H1 (cell line): ENCODE measurements at regions not wholly inside any gene's neighbourhood (a gene's known extent, or its start where the extent isn't known, plus 50 kb on each side); places are given as distances from the start of the nearest gene placed in this dataset.

Experiments used
- CTCF ChIA-PET: fragments of 300-600 bp; sonication (Branson Sonifier 250); formaldehyde crosslinking; loops from one replicate; lab custom pipeline; 2021; ENCODE audit not compliant: partially characterized antibody; lab: Charles Lee
- POLR2A ChIA-PET: fragments of 300-600 bp; sonication (Branson Sonifier 250); formaldehyde crosslinking; loops from one replicate; lab custom pipeline; 2021; ENCODE audit warnings: inconsistent platforms; ENCODE audit not compliant: partially characterized antibody; lab: Charles Lee
- DNase-seq, 2 experiments: peaks; one replicate each; pipeline versions ENCODE4 v3.0.0 to v3.0.0-alpha.2; 2010 to 2022; ENCODE audit warnings: low spot score in 2 of 2, low read depth in 1 of 2, mixed read lengths in 1 of 2
- FAIRE-seq: peaks from 2 replicates; lab custom pipeline; 2011; peaks lifted over from hg19 to GRCh38; lab: Jason Lieb, UNC
- H2AFZ ChIP-seq: 2 replicates; pipeline ENCODE4 v1.8.1; 2012; ENCODE audit warnings: low read length, inconsistent platforms
- H2AK5ac ChIP-seq: 2 replicates; pipeline ENCODE4 v1.6.1; 2013; ENCODE audit warnings: low read depth, low read length
- H2BK120ac ChIP-seq: replicated peaks from 2 replicates; pipeline ENCODE3; 2013; ENCODE audit warnings: low read depth, low read length, inconsistent platforms
- H2BK12ac ChIP-seq: 2 replicates; pipeline ENCODE4 v1.6.1; 2013; ENCODE audit warnings: low read depth, low read length
- H2BK15ac ChIP-seq: 2 replicates; pipeline ENCODE4 v1.6.1; 2013; ENCODE audit warnings: low read length
- H2BK20ac ChIP-seq: 2 replicates; pipeline ENCODE4 v1.6.1; 2013; ENCODE audit warnings: low read length
- H2BK5ac ChIP-seq: 2 replicates; pipeline ENCODE4 v1.6.1; 2013; ENCODE audit warnings: low read depth, low read length
- H3K14ac ChIP-seq: 2 replicates; pipeline ENCODE4 v1.6.1; 2013; ENCODE audit warnings: inconsistent platforms; ENCODE audit not compliant: insufficient read length
- H3K18ac ChIP-seq: 2 replicates; pipeline ENCODE4 v1.6.1; 2013; ENCODE audit warnings: low read length; ENCODE audit errors: extremely low read depth
- H3K23ac ChIP-seq: 2 replicates; pipeline ENCODE4 v1.6.1; 2013; ENCODE audit warnings: inconsistent platforms; ENCODE audit not compliant: insufficient read length
- H3K23me2 ChIP-seq: 2 replicates; pipeline ENCODE4 v1.6.1; 2013; ENCODE audit warnings: low read depth, low read length
- H3K27ac ChIP-seq: 2 replicates; pipeline ENCODE4 v1.6.1; 2011; ENCODE audit warnings: low read depth, low read length, inconsistent platforms
- H3K27me3 ChIP-seq, 4 experiments: replicated peaks in 1 of 4; 1 replicate in 1 of 4; 2 replicates in 3 of 4; pipeline versions ENCODE4 v1.6.1 to v1.8.1; 2011 to 2013; ENCODE audit warnings: low read length in 3 of 4, mild to moderate bottlenecking in 3 of 4, inconsistent platforms in 2 of 4, mixed read lengths in 2 of 4, moderate library complexity in 1 of 4; ENCODE audit not compliant: control insufficient read depth in 3 of 4, insufficient read depth in 3 of 4; ENCODE audit errors: extremely low read depth in 1 of 4
- H3K36me3 ChIP-seq, 4 experiments: 2 replicates each; pipeline versions ENCODE4 v1.6.1 to v1.8.1; 2011 to 2013; ENCODE audit warnings: mild to moderate bottlenecking in 4 of 4, low read length in 3 of 4, moderate library complexity in 2 of 4, control low read depth in 1 of 4, inconsistent platforms in 1 of 4; ENCODE audit not compliant: insufficient read depth in 4 of 4, control insufficient read depth in 2 of 4
- H3K4ac ChIP-seq: replicated peaks from 2 replicates; pipeline ENCODE3; 2013; ENCODE audit warnings: low read length, low read depth, mixed read lengths, inconsistent platforms; ENCODE audit not compliant: insufficient read length
- H3K4me1 ChIP-seq, 4 experiments: replicated peaks in 1 of 4; 1 replicate in 1 of 4; 2 replicates in 3 of 4; pipeline versions ENCODE4 v1.6.1 to v1.8.1; 2011 to 2013; ENCODE audit warnings: low read length in 3 of 4, inconsistent platforms in 2 of 4, mixed read lengths in 1 of 4; ENCODE audit not compliant: insufficient read depth in 4 of 4, control insufficient read depth in 3 of 4
- H3K4me2 ChIP-seq, 2 experiments: 2 replicates each; pipeline versions ENCODE4 v1.6.1 to v1.8.1; 2011 to 2013; ENCODE audit warnings: low read depth in 2 of 2, low read length in 2 of 2, control low read depth in 1 of 2, inconsistent platforms in 1 of 2, mild to moderate bottlenecking in 1 of 2; ENCODE audit not compliant: insufficient read depth in 1 of 2
- H3K4me3 ChIP-seq, 4 experiments: fragments of 200-600, 300-600 bp in 1 of 4; sonication (generic), shearing (Covaris generic), sonication (Bioruptor Twin) in 1 of 4; 2 replicates each; pipeline versions ENCODE4 v1.5.1 to v1.8.1; 2011 to 2016; ENCODE audit warnings: low read length in 4 of 4, low read depth in 3 of 4, control low read depth in 2 of 4, inconsistent platforms in 2 of 4, mild to moderate bottlenecking in 2 of 4, mixed read lengths in 1 of 4, moderate library complexity in 1 of 4; ENCODE audit not compliant: insufficient read depth in 2 of 4; ENCODE audit errors: extremely low read depth in 1 of 4
- H3K56ac ChIP-seq: replicated peaks from 2 replicates; pipeline ENCODE3; 2013; ENCODE audit warnings: low read depth, mild to moderate bottlenecking, mixed read lengths, low read length, inconsistent platforms; ENCODE audit not compliant: insufficient read length
- H3K79me1 ChIP-seq: 2 replicates; pipeline ENCODE4 v1.6.1; 2013; ENCODE audit warnings: low read depth, low read length, control low read depth
- H3K79me2 ChIP-seq, 2 experiments: 2 replicates each; pipeline versions ENCODE4 v1.6.1 to v1.8.1; 2012 to 2013; ENCODE audit warnings: low read length in 2 of 2, mild to moderate bottlenecking in 2 of 2, inconsistent platforms in 1 of 2; ENCODE audit not compliant: insufficient read depth in 2 of 2, control insufficient read depth in 1 of 2
- H3K9ac ChIP-seq, 4 experiments: replicated peaks in 1 of 4; 1 replicate in 1 of 4; 2 replicates in 3 of 4; pipeline versions ENCODE4 v1.6.1 to v1.8.1; 2011 to 2013; ENCODE audit warnings: low read depth in 3 of 4, low read length in 3 of 4, control low read depth in 2 of 4, mild to moderate bottlenecking in 2 of 4, moderate library complexity in 2 of 4, inconsistent platforms in 1 of 4; ENCODE audit errors: extremely low read depth in 1 of 4
- H3K9me3 ChIP-seq, 2 experiments: 2 replicates each; pipeline versions ENCODE4 v1.6.1 to v1.8.1; 2012 to 2013; ENCODE audit warnings: mild to moderate bottlenecking in 2 of 2, moderate library complexity in 2 of 2, control low read depth in 1 of 2, inconsistent platforms in 1 of 2, low read depth in 1 of 2, low read length in 1 of 2, mixed read lengths in 1 of 2; ENCODE audit not compliant: insufficient read depth in 2 of 2
- H4K20me1 ChIP-seq, 2 experiments: replicated peaks in 1 of 2; 2 replicates each; pipeline versions ENCODE3 to v1.8.1; 2011 to 2013; ENCODE audit warnings: inconsistent platforms in 2 of 2, low read length in 2 of 2, mild to moderate bottlenecking in 1 of 2; ENCODE audit not compliant: insufficient read depth in 2 of 2, control insufficient read depth in 1 of 2
- H4K5ac ChIP-seq: 2 replicates; pipeline ENCODE4 v1.6.1; 2013; ENCODE audit warnings: low read length, low read depth, mixed read lengths, inconsistent platforms; ENCODE audit not compliant: insufficient read length
- H4K8ac ChIP-seq: 2 replicates; pipeline ENCODE4 v1.8.0; 2013; ENCODE audit warnings: mild to moderate bottlenecking, moderate library complexity, low read length, inconsistent platforms; ENCODE audit not compliant: insufficient read depth; ENCODE audit errors: extremely low read depth
- H4K91ac ChIP-seq: replicated peaks from 2 replicates; pipeline ENCODE3; 2013; ENCODE audit warnings: low read length, mixed read lengths, inconsistent platforms; ENCODE audit not compliant: insufficient read length
- CHD2 ChIP-seq: IDR thresholded peaks from 2 replicates; pipeline ENCODE4 v1.6.1; 2012; ENCODE audit warnings: low read length, improper control_type of control experiment
- E2F6 ChIP-seq: IDR thresholded peaks from 2 replicates; pipeline ENCODE4 v1.6.1; 2012; ENCODE audit warnings: inconsistent platforms
- EGR1 ChIP-seq: IDR thresholded peaks from 2 replicates; pipeline ENCODE4 v1.6.1; 2011; ENCODE audit warnings: low read depth, low read length, borderline replicate concordance
- FOSL1 ChIP-seq: IDR thresholded peaks from 2 replicates; pipeline ENCODE4 v1.6.1; 2011; ENCODE audit warnings: mild to moderate bottlenecking, low read depth, low read length, moderate library complexity; ENCODE audit not compliant: insufficient read depth
- GABPA ChIP-seq: IDR thresholded peaks from 2 replicates; pipeline ENCODE4 v1.6.1; 2011; ENCODE audit warnings: mild to moderate bottlenecking, low read length, moderate library complexity, borderline replicate concordance; ENCODE audit not compliant: insufficient read depth
- JUND ChIP-seq: IDR thresholded peaks from 2 replicates; pipeline ENCODE4 v1.6.1; 2011; ENCODE audit warnings: mild to moderate bottlenecking, improper control_type of control experiment, low read length
- MAFK ChIP-seq: IDR thresholded peaks from 2 replicates; pipeline ENCODE4 v1.6.1; 2012; ENCODE audit warnings: low read depth, mild to moderate bottlenecking, improper control_type of control experiment, low read length
- POLR2A ChIP-seq, 2 experiments: IDR thresholded peaks; 1 replicate in 1 of 2; 2 replicates in 1 of 2; pipeline ENCODE4 v1.6.1; 2011; ENCODE audit warnings: low read depth in 2 of 2, low read length in 2 of 2, mild to moderate bottlenecking in 2 of 2; ENCODE audit errors: control extremely low read depth in 1 of 2
- SIX5 ChIP-seq: IDR thresholded peaks from 2 replicates; pipeline ENCODE4 v1.6.1; 2011; ENCODE audit warnings: mild to moderate bottlenecking, low read depth, low read length
- USF2 ChIP-seq: IDR thresholded peaks from 2 replicates; pipeline ENCODE4 v1.6.1; 2011; ENCODE audit warnings: low read length, improper control_type of control experiment
- WGBS, 2 experiments: shearing (Covaris generic) in 1 of 2; methylation state at CpG; one replicate each; pipeline versions ENCODE4 v1.1.6 to v1.1.7; 2013 to 2015; ENCODE audit warnings: low lambda C conversion rate in 2 of 2, mixed read lengths in 2 of 2, inconsistent platforms in 1 of 2, low coverage in 1 of 2, missing lambda C conversion rate in 1 of 2; ENCODE audit not compliant: insufficient replicate concordance in 2 of 2, insufficient coverage in 1 of 2, insufficient read length in 1 of 2; ENCODE audit errors: extremely low coverage in 1 of 2, missing lambda C conversion rate in 1 of 2; 5-methylcytosine and 5-hydroxymethylcytosine counted together
- TF ChIP-seq, protein P1 (sequence below), 3 experiments: IDR thresholded peaks; 1 replicate in 2 of 3; 2 replicates in 1 of 3; pipeline versions ENCODE4 v1.5.1 to v1.6.1; 2011; ENCODE audit warnings: low read length in 3 of 3, mild to moderate bottlenecking in 3 of 3, inconsistent platforms in 2 of 3, low read depth in 1 of 3, moderate library complexity in 1 of 3; ENCODE audit not compliant: insufficient read depth in 1 of 3; ENCODE audit errors: control extremely low read depth in 1 of 3

- no peak overlapping the region for H3K18ac ChIP-seq
- no peak for TF ChIP-seq EGR1
- TF ChIP-seq FOSL1 = no peak
- TF ChIP-seq, protein P1, sequence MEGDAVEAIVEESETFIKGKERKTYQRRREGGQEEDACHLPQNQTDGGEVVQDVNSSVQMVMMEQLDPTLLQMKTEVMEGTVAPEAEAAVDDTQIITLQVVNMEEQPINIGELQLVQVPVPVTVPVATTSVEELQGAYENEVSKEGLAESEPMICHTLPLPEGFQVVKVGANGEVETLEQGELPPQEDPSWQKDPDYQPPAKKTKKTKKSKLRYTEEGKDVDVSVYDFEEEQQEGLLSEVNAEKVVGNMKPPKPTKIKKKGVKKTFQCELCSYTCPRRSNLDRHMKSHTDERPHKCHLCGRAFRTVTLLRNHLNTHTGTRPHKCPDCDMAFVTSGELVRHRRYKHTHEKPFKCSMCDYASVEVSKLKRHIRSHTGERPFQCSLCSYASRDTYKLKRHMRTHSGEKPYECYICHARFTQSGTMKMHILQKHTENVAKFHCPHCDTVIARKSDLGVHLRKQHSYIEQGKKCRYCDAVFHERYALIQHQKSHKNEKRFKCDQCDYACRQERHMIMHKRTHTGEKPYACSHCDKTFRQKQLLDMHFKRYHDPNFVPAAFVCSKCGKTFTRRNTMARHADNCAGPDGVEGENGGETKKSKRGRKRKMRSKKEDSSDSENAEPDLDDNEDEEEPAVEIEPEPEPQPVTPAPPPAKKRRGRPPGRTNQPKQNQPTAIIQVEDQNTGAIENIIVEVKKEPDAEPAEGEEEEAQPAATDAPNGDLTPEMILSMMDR (IDR thresholded peaks at IDR 0.05; ENCODE audit: control extremely low read depth in 1 of 3, insufficient read depth in 1 of 3, low read depth in 1 of 3, low read length in 3 of 3) = no peak
- TF ChIP-seq GABPA = no peak
- TF ChIP-seq E2F6 = no peak
- no peak for TF ChIP-seq SIX5
- TF ChIP-seq MAFK = no peak
- no peak for TF ChIP-seq JUND
- no peak for TF ChIP-seq CHD2
- no peak for TF ChIP-seq POLR2A (IDR thresholded peaks at IDR 0.05; ENCODE audit: control extremely low read depth in 1 of 2, low read depth in 2 of 2, low read length in 2 of 2)
- TF ChIP-seq USF2 = no peak
These were observed 60.3 kb upstream of the MAP3K1 start for GRCh38 chr5:56755036-56755555.

More at GRCh38 chr5:56755036-56755555, 60.3 kb upstream of the MAP3K1 start:
- H3K4me3 ChIP-seq = no peak overlapping the region
- no peak overlapping the region for H2BK12ac ChIP-seq
- no peak overlapping the region for H3K14ac ChIP-seq
- no peak overlapping the region for H3K56ac ChIP-seq
- no peak overlapping the region for H4K8ac ChIP-seq
- H2BK5ac ChIP-seq = no peak overlapping the region
- no peak overlapping the region for H2AK5ac ChIP-seq
- 90% methylated on average over 3 of the region's 3 CpGs; no CpG with 5 or more reads in 1 of the 2 experiments for WGBS, 2 experiments
- H2BK15ac ChIP-seq = no peak overlapping the region
- H3K23me2 ChIP-seq = no peaks in the 10 kb centered on the region
- ChIA-PET POLR2A (no interaction called here), CTCF (interaction anchor here (0.6 to 1.4 kb wide), 4 partner anchors 17 to 491 kb away, joined by 3 read pairs; no protein-coding TSS in a partner anchor)
- H3K79me1 ChIP-seq = no peaks in the 10 kb centered on the region
- no peak overlapping the region for H3K4ac ChIP-seq
- no peak overlapping the region for H2BK20ac ChIP-seq
- FAIRE-seq = no peak
- no peaks in the 10 kb centered on the region; a peak in 2 of 4 replicates for H3K9me3 ChIP-seq
- H3K27me3 ChIP-seq = no peaks in the 10 kb centered on the region
- H3K4me2 ChIP-seq = no peak overlapping the region
- H3K36me3 ChIP-seq = no peaks in the 10 kb centered on the region
- no peak overlapping the region for H4K5ac ChIP-seq
- no peaks in the 10 kb centered on the region for H3K79me2 ChIP-seq
- H2BK120ac ChIP-seq = no peak overlapping the region
- no peak overlapping the region for H4K91ac ChIP-seq
- H3K27ac ChIP-seq = no peak overlapping the region
- no peak overlapping the region for H3K9ac ChIP-seq
- no peak for DNase-seq
- no peak overlapping the region for H2AFZ ChIP-seq
- no peaks in the 10 kb centered on the region for H3K4me1 ChIP-seq
- no peak overlapping the region for H3K23ac ChIP-seq
- H4K20me1 ChIP-seq = no peaks in the 10 kb centered on the region
